ENCODE measurements at regions not wholly inside any gene's neighbourhood (a gene's known extent, or its start where the extent isn't known, plus 50 kb on each side); places are given as distances from the start of the nearest gene placed in this dataset.

GRCh38 chr4:177640864-177641263, 198.6 kb upstream of the AGA start:
- H3K4me1 ChIP-seq, result no peaks in the 10 kb centered on the region
- no peaks in the 10 kb centered on the region for H3K27me3 ChIP-seq
- ATAC-seq (no peak), DNase-seq (no peak)
- intact Hi-C loops (cut with DNase I), result no loop called here
- H3K4me3 ChIP-seq, result no peak overlapping the region
- H3K36me3 ChIP-seq, result no peaks in the 10 kb centered on the region
- no peak for TF ChIP-seq POLR2A (IDR thresholded peaks at IDR 0.05)
- TF ChIP-seq CTCF (IDR thresholded peaks at IDR 0.05), result no peak
- H3K9me3 ChIP-seq, result peaks cover 0 to 5% (median 0%) of the 10 kb centered on the region in 12 donors
- WGBS, 4 donors, result 53 to 62% (median 56%) methylated on average over 4 of the region's 4 CpGs
- H3K27ac ChIP-seq, result no peak overlapping the region

GRCh38 chr4:177660223-177660622, 218.0 kb upstream of the AGA start:
- intact Hi-C loops (cut with DNase I), result no loop called here
- no peaks in the 10 kb centered on the region for H3K36me3 ChIP-seq
- no peak for DNase-seq
- no peaks in the 10 kb centered on the region for H3K4me1 ChIP-seq
- H3K27ac ChIP-seq, result no peak overlapping the region
- TF ChIP-seq CTCF (IDR thresholded peaks at IDR 0.05) (no peak), POLR2A (IDR thresholded peaks at IDR 0.05) (no peak)
- H3K9me3 ChIP-seq, result peaks cover 0 to 10% (median 0%) of the 10 kb centered on the region in 12 donors
- WGBS, 4 donors, result 73 to 87% (median 79%) methylated on average over 1 of the region's 1 CpG
- ATAC-seq, result no peak
- no peaks in the 10 kb centered on the region for H3K27me3 ChIP-seq
- H3K4me3 ChIP-seq, result no peak overlapping the region

- no peak overlapping the region for H3K27ac ChIP-seq
- no peak overlapping the region for H3K4me3 ChIP-seq
- 67 to 86% (median 71%) methylated on average over 5 of the region's 5 CpGs for WGBS, 4 donors
- ATAC-seq, result no peak
- no peaks in the 10 kb centered on the region for H3K4me1 ChIP-seq
- TF ChIP-seq POLR2A (IDR thresholded peaks at IDR 0.05), result no peak
- TF ChIP-seq CTCF (IDR thresholded peaks at IDR 0.05), result peak in 7 of 12 donors; percentile 10 to 37 (median 25)
- H3K36me3 ChIP-seq, result no peaks in the 10 kb centered on the region
- intact Hi-C loops (cut with DNase I), result no loop called here
- peaks cover 0 to 1% (median 0%) of the 10 kb centered on the region in 12 donors for H3K9me3 ChIP-seq
- H3K27me3 ChIP-seq, result no peaks in the 10 kb centered on the region
- no peak for DNase-seq
These were observed 225.4 kb upstream of the AGA start for GRCh38 chr4:177667687-177668086.

GRCh38 chr4:177671387-177671786, 229.2 kb upstream of the AGA start:
- intact Hi-C loops (cut with DNase I), result no loop called here
- DNase-seq (no peak), ATAC-seq (no peak)
- Histone ChIP-seq H3K4me3 (no peak overlapping the region), H3K36me3 (no peaks in the 10 kb centered on the region), H3K4me1 (no peaks in the 10 kb centered on the region), H3K27ac (no peak overlapping the region), H3K9me3 (no peaks in the 10 kb centered on the region), H3K27me3 (no peaks in the 10 kb centered on the region)
- WGBS, 4 donors, result 89 to 98% (median 95%) methylated on average over 3 of the region's 3 CpGs
- TF ChIP-seq CTCF (IDR thresholded peaks at IDR 0.05), result no peak
- TF ChIP-seq POLR2A (IDR thresholded peaks at IDR 0.05), result no peak

All from heart left ventricle (tissue), 16 donors.